Activated naive CD8-positive, alpha-beta T cell treated with anti-CD3 and anti-CD28 coated beads, Interleukin-2, amount 50 U/mL, for 16 hours (primary cell): ENCODE measurements at regions not wholly inside any gene's neighbourhood (a gene's known extent, or its start where the extent isn't known, plus 50 kb on each side); places are given as distances from the start of the nearest gene placed in this dataset.

Source experiments
- DNase-seq: peaks from one replicate; pipeline ENCODE4 v3.0.0-alpha.2; 2020; ENCODE audit warnings: low read depth, low spot score

GRCh38 chr22:48799227-48799970 lies 1028.3 kb downstream of the BRD1 start:
- DNase-seq, result no peak

DNA sequence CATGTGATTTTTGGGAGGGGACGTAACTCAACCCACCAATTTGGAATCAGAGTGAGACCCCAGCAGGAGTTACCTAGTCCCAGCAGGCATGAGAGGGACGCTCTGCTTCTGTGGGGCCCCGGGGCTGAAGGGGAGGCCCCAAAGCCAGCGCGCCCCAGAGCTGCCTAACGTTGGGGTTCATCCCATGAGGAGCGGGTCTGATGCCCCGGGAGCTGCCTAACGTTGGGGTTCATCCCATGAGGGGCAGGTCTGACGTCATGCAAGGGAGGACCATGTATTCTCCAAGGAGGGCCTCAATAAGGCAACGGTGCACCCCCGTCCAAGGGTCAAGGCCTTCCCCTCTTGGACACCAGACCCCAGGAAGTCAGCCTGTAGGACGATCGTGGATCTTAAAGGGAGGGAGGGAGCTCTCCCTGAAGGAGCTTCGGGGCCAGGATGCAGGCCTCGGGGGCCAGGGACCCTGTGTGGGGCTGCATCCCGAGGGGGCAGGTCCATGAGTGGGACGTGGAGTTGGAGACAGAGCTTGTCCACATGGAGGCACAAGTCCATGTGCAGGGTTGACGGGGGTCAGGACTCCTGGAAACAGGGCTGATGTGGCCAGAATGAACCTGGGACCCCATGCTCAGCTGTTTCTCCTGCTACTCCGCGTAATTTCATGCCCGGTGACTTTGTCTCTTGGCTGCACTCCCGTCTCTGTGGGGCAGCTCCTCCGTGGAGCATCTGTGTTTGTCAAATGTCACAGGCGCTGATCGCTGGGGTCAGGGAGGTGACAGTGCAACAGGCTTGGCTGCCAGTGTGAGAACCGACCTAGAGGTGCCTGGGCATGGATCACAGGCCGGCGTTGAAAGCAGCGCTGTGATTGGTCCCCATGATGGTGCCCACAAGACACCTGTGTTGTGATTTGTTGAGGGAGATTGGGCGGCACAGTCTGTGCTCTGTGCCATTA lies 1029.1 kb downstream of the BRD1 start:
- no peak for DNase-seq

GRCh38 chr22:48797731-48798130 lies 1029.9 kb downstream of the BRD1 start:
- no peak for DNase-seq

DNA sequence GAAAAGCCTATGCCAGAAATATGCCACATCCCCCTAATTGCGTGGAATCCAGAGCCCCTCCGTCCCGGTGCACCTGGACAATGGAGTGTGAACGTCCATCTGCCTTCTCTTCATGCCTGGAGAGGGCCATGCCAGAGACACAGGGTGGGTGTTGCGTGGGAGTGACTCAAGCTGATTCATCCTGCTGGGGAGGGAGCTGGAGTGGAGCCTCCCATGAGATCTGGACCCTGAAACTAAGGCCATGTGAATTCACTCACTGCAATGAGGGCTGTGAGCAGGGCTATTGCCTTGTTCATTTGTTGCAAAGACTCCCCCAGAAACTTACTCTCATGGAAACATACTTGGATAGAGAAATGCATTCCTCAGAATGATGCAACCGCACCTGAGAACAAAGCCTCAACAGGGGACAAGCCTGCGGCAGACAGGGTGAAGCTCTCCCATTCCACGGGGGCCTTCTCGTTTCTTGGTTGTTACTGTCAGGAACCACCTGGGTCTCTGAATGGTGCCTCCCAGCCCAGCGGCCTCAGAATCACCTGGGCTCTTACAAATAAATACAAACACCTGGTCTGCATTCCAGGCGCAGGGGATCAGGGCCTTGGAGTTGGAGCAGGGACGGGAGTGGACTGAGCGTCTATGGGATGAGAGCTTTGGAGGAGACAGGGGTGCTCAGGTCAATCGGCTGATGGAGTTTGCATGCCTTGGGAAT lies 1031.2 kb downstream of the BRD1 start:
- DNase-seq, result no peak

DNA sequence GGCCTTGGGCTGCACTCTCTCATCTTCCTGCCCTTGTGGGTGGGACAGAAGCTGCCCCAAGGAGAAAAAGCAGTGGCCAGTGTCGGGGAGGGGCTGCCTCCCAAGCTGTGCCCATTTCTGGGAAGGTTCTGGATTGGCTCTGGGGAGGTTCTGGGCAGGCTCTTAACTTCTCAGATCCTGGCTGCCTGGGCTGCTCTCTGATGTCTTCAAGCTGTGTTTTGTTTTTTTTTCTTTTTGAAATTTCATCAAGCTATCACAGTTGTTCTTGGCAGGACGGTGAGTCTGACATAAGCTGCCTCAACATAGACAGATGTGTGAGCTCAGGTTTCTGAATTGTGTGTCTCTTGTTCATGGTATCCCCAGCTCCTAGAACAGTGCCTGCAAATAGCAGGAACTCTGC lies 1032.0 kb downstream of the BRD1 start:
- DNase-seq, result no peak

GRCh38 chr22:48794906-48795305 lies 1032.8 kb downstream of the BRD1 start:
- DNase-seq, result no peak

DNA sequence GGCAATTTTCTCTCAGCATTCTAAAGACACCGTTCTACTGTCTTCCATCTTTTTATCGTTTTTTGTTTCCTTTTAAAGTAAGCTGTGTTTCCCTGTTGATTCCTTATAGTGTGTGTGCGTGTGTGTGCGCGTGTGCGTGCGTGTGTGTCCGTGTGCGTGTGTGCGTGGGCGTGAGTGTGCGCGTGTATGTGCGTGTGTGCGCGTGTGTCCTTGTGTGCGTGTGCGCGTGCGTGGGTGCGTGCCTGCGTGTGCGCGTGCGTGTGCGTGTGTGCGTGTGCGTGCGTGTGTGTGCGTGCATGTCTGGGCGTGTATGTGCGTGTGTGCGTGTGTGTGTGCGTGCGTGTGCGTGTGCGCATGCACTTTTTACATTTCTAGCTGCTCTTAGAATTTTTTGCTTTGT lies 1033.7 kb downstream of the BRD1 start:
- no peak for DNase-seq

DNA sequence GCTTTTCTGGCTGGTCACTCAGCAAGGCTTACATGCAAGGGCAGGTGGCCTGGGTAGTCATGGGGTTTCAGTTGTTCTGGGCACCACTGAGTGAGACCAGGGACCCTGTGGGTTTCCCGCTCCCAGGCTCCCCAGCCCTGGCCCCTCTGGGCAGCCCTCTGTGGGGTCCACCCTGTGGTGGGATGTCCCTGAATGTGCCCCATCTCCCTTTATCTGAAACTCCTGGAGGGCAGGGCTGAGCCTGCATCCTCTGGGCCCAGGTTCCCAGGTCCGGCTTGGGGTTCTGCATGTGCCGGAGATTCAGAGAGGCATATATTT lies 1041.0 kb downstream of the BRD1 start:
- no peak for DNase-seq

GRCh38 chr22:48785792-48786678 lies 1041.6 kb downstream of the BRD1 start:
- DNase-seq, result no peak

DNA sequence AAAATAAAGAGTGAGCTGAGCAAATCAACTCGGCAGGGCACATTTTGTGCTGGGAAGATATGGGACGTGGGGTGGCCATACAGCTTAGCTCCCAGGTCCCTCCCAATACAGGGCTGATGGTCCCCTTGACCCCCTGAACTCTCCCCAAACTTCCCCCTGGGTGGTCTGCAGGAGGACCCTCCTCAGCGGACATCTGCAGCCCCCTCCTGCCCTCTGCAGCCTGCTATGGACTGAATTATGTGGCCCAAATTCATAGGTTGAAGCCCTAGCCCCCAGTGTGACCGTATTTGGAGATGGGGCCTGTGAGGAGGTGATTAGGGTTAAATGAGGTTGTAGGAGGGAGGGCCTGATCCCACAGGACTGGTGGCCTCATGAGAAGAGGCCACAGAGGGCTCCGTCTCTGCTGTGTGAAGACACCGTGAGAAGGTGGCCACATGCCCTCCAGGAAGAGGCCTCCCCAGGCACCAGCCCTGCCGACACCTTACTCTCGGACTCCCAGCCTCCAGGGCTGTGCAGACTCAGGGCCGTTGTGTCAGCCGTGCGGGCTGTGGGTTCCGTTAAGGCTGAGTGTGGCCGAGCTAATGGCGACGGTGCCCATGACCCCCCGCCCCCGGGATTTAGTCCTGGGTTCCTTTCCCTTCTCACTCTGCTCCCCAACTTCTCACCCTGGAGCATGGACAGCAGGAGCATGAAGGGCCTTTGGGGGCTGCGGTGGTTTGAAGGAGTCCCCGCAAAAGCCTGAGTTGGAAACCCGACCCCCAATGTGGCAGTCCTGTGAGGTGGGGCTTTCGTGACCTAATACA lies 1042.8 kb downstream of the BRD1 start:
- no peak for DNase-seq

GRCh38 chr22:48783821-48784266 lies 1043.8 kb downstream of the BRD1 start:
- no peak for DNase-seq

DNA sequence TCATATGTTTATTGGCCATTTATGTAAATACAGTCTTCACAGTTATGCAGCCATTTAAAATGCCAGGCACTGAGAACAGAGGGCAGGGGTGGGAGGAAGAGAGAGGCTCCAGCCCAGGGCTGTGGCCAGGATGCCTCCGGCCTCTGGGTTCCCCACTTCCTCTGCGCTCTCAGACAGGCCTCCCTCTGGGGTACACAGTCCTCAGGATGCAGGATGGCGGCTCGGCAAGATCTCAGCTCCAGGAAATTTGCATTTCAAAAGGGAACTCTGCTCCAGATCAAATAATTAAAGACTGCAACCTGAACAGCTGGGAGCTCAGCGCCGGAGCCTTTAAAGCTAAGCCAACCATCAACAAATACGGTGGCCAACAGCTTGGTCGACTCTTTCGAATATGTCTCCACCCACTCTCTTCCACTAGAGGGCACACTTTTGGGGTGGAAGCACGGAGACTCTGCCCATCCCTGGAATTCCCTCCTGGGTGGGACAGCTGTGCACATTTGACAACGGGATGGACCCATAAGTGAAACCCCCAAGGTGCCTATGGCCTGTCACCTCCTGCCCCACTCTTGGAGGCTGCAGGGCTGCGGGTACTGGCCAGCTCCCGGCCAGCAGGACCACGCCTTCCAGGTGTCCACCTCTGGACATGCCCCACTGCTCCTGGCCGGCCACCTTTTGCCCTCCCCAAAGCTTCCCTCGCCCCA lies 1044.7 kb downstream of the BRD1 start:
- DNase-seq, result no peak

- no peak for DNase-seq
These were observed 1045.3 kb downstream of the BRD1 start for GRCh38 chr22:48782326-48782725.

- DNase-seq, result no peak
These were observed 1045.8 kb downstream of the BRD1 start for GRCh38 chr22:48781868-48782267.

GRCh38 chr22:48781391-48781790 lies 1046.3 kb downstream of the BRD1 start:
- no peak for DNase-seq

- DNase-seq, result no peak
These were observed 1046.9 kb downstream of the BRD1 start for GRCh38 chr22:48780597-48781277.

DNA sequence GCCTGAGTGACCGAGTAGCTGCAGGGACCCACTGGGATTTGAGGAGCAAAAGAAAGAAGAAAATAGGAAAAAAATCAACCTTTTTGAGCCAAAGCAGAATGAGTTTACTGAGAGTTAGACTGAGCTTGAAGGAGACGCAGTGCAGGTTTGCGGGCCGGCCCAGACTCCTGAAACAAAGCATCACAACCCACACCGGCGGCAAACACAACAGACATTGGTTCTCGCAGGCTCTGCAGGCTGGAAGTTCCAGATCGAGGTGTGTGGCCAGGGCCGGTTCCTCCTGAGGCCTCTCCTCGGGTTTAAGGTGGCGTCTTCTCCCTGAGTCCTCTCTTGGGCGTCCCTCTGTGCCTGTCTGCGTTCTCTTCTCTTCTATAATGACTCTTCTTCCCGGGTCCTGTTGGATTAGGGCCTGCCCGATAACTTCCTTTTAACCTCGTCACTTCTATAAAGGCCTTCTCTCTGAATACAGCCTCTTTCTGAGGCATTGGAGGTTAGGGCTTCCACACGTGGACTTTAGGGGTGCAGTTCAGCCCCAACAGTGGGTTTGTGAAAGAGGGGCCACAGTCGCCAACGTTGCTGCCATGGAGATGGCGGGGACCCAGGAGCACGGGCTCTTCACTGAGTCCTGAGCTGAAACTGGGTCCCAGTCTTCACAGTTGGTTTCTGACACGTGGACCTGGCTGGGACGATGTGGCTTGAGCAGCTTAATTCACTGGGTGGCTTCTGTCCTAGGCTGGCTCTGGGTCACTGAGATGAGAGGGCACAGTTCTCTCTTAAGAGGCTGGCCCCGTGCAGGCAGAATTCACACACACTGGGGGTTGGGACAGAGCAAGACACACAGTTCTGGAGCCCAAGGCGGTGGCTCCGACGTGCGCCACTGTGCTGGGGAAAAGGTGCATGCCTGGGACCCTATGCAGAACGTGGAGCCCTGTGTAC lies 1047.7 kb downstream of the BRD1 start:
- DNase-seq, result no peak

- DNase-seq, result no peak
These were observed 1048.4 kb downstream of the BRD1 start for GRCh38 chr22:48779211-48779643.
